HFF-Myc (cell line): ENCODE measurements at regions not wholly inside any gene's neighbourhood (a gene's known extent, or its start where the extent isn't known, plus 50 kb on each side); places are given as distances from the start of the nearest gene placed in this dataset.

Experiments used
- DNase-seq: peaks from one replicate; pipeline ENCODE4 v3.0.0-alpha.2; 2011; ENCODE audit warnings: low read depth; ENCODE audit errors: extremely low read depth
- H3K4me3 ChIP-seq: replicated peaks from 2 replicates; pipeline ENCODE4 v1.5.1; 2011; ENCODE audit warnings: low read depth, mild to moderate bottlenecking, control low read depth, low read length
- TF ChIP-seq, protein P1 (sequence below): IDR thresholded peaks from 2 replicates; pipeline ENCODE4 v1.5.1; 2012; ENCODE audit warnings: mild to moderate bottlenecking, low read depth, low read length, control low read depth; ENCODE audit errors: missing control alignments

DNA sequence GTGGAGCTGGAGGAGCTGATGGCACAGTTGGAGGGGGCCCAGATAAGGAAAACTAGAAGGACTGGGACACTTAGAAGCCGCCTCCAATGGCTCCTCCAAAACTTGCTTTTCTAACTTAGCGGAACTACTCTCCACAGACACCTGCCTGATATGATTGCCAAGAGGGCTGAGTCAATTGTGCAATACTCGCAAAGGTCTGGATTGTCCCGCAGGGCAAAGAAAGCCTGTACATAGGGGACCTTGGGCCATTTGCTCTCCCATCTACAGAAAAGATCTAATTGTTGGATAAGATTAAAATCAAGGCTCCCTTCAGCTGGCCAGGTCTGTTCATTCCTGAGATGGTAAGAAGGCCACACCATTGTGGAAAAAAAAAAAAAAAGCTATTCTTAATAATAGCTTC is 69.7 kb upstream of the ATP11B start:
- TF ChIP-seq, protein P1, sequence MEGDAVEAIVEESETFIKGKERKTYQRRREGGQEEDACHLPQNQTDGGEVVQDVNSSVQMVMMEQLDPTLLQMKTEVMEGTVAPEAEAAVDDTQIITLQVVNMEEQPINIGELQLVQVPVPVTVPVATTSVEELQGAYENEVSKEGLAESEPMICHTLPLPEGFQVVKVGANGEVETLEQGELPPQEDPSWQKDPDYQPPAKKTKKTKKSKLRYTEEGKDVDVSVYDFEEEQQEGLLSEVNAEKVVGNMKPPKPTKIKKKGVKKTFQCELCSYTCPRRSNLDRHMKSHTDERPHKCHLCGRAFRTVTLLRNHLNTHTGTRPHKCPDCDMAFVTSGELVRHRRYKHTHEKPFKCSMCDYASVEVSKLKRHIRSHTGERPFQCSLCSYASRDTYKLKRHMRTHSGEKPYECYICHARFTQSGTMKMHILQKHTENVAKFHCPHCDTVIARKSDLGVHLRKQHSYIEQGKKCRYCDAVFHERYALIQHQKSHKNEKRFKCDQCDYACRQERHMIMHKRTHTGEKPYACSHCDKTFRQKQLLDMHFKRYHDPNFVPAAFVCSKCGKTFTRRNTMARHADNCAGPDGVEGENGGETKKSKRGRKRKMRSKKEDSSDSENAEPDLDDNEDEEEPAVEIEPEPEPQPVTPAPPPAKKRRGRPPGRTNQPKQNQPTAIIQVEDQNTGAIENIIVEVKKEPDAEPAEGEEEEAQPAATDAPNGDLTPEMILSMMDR: no peak
- H3K4me3 ChIP-seq: no peak overlapping the region
- no peak for DNase-seq

DNA sequence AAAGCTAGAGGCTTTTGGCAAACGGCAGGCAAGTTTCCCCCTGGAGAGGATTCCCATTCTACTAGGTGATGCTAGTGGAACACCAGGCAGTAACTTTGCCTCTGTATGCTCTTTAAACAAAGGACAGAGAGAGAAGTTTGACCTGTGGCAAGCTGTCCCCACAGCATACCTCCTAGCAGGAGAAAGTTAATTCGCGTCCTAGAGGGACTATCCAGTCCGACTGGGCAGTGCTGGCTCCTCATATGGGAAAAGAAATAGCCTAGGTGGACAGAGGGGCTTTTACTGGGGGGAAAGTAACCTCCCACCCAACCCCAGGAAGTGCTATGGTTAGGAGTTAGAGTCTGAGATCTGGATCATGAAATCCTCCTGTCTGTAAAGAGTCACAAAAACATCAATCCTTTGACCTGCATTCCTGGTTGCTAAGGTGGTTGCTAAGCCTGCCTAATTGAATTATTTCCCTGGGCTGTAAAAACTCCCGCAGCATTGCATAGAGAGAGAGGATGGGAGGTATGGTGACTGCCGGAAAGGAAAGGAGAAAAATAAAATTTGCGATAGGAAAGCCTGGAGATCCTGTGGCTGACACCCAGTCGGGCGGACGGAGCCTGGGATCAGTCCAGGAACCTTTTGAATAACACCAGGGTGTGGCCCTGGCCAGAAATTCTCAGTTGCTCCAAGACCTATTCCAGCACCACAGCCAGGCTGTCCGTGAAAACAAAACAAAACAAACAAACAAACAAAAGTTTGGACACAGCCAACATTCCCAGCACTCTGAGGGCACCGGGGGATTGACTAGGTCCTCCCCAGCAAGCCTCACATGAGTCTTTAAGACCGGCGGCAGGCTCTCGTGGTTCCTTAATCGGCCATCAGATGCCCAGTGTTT is 67.7 kb upstream of the ATP11B start:
- no peak for DNase-seq
- TF ChIP-seq, protein P1: no peak
- no peak overlapping the region for H3K4me3 ChIP-seq

DNA sequence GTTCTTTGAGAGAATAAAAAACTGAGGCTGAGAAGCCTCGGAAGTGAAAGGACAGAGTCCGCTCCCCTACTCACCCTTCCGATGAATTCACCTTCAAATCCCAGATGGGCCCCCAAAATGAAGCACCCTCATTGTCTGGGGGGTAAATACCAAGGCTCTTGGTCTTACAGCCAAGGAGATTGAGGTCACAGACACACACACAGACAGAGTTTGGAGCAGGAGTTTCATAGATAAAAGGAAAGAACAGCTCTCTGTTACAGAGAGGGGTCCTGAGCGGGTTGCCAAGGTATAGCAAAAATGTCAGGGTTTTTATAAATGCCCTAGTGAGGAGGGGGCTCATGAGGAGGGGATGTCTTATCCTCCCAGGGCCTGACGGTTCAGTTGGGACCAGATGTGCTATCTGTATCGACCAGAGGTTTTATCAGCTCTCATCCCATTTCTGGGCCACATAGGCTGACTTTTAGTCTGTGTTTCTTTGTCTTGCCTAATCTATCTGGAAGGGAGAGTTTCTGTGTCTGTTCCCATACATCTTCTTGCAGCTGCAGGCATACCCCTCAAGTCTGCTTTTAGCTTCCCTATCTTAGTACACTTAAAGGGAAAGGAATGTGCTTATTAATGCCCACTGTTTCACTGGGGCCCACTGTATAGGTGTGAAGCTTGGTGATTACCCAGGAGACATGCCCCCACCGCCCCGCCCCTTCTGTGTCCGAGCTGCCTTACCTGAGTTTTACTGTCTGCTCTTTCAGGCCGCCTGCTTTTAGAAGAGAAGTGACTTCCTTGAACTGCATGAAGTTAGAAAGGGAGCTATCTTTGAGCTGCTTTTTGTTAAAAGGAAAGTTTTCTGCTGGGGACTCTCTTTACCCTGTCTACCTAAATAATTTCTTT is 66.8 kb upstream of the ATP11B start:
- TF ChIP-seq, protein P1: no peak
- H3K4me3 ChIP-seq: no peak overlapping the region
- DNase-seq: no peak

DNA sequence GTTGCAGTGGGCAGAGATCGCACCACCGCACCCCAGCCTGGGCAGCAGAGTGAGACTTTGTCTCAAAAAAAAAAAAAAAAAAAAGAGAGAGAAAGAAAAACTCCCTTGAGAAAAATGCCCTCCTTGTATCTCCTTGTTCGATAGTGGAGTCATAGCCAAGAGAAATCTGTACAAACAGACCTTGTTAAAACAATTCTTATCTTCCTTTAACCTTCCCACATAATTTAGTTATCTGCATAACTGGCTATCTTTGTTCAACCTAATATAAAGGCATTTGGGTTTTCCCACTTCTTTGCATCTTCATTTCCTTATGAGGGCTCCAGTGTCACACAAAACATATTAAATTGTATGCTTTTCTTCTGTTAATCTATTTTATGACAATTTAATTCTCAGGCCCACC is 65.1 kb upstream of the ATP11B start:
- H3K4me3 ChIP-seq: no peak overlapping the region
- TF ChIP-seq, protein P1: no peak
- no peak for DNase-seq

DNA sequence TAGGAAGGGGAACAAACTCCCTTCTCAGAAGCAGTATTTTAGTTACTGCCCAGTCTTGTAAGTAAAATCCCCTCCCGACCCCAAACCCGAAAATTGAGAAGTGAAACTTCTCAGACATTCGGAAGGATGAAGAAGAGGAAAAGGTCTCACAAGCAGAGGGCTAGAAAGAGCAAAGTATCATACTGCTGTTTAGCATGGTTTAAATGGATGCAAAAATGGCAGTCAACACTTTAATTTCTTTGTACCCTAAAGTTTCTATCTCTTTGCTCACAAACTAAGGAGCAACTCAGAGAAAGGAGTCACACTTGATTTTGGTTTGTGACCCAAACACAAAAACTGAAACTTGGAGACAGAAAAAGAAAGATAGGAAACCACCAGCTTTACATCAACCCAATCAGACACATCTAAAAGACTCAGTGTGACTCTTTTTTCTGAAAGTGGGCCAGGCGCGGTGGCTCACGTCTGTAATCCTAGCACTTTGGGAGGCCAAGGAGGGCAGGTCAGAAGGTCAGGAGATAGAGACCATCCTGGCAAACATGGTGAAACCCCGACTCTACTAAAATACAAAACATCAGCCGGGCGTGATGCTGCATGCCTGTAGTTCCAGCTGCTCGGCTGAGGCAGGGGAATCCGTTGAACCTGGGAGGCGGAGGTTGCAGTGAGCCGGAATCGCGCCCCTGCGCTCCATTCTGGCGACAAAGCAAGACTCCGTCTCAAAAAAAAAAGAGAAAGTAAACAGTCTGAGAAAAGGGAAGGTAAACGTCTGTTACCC is 63.2 kb upstream of the ATP11B start:
- no peak for DNase-seq
- no peak overlapping the region for H3K4me3 ChIP-seq
- TF ChIP-seq, protein P1: no peak

DNA sequence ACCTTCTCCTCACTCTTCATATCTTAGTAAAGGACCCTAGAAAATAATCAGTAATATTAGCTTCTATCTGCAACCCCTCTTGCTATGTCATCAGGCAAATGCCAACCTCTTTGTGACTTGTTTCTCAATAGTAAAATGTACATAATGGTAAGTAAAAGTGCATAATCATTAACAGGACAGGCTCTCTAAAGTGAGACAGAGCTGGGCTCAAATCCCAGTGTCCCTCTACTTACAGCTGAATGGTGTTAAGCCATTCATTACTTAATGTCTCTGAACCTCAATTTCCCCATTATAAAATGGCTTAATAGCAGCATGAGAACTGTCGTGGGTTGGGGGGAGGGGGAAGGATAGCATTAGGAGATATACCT is 62.6 kb upstream of the ATP11B start:
- no peak overlapping the region for H3K4me3 ChIP-seq
- no peak for DNase-seq

More for the DNA sequence above, 62.6 kb upstream of the ATP11B start:
- TF ChIP-seq, protein P1: no peak
